ENCODE measurements at regions not wholly inside any gene's neighbourhood (a gene's known extent, or its start where the extent isn't known, plus 50 kb on each side); places are given as distances from the start of the nearest gene placed in this dataset.

- POLR2A ChIA-PET: interaction anchor here (0.6 to 0.8 kb wide), 3 partner anchors 9 to 1850 kb away, joined by 3 to 4 read pairs (median 3); no protein-coding TSS in a partner anchor
- no peak overlapping the region for H3K4me2 ChIP-seq (ENCODE audit: low read length)
- intact Hi-C loops (cut with micrococcal nuclease; ENCODE audit: unreplicated experiment): no loop called here
- H2AFZ ChIP-seq (ENCODE audit: low read length): no peak overlapping the region
- no peaks in the 10 kb centered on the region for H3K4me1 ChIP-seq (ENCODE audit: insufficient read depth, low read length, poor library complexity, severe bottlenecking)
- H3K27ac ChIP-seq (ENCODE audit: low read depth, low read length, poor library complexity, severe bottlenecking): no peak overlapping the region
- no peak for DNase-seq (ENCODE audit: low spot score)
- no peak overlapping the region for H3K4me3 ChIP-seq (ENCODE audit: low read depth, low read length, poor library complexity, severe bottlenecking)
- no peaks in the 10 kb centered on the region for H3K9me2 ChIP-seq (ENCODE audit: insufficient read depth, low read length)
- H3K36me3 ChIP-seq (ENCODE audit: insufficient read depth, low read length): no peaks in the 10 kb centered on the region
- BruUV-seq (replicated peaks): no TSS peak
- no peaks in the 10 kb centered on the region for H3K79me2 ChIP-seq (ENCODE audit: insufficient read depth, low read depth, low read length)
- H4K20me1 ChIP-seq (ENCODE audit: insufficient read depth, low read length): no peaks in the 10 kb centered on the region
- TF ChIP-seq CTCF (conservative IDR thresholded peaks at IDR 0.05; ENCODE audit: low read length) (no peak), EZH2phosphoT487 (IDR thresholded peaks at IDR 0.05; ENCODE audit: borderline replicate concordance, low read depth, low read length) (no peak)
- no peaks in the 10 kb centered on the region for H3K9me3 ChIP-seq (ENCODE audit: low read length)
- CTCF ChIA-PET (ENCODE audit: unreplicated experiment): no interaction called here
Measured at GRCh38 chr16:5643855-5644531, 546.4 kb upstream of the EEF2KMT start.

- TF ChIP-seq CTCF (conservative IDR thresholded peaks at IDR 0.05; ENCODE audit: low read length): no peak
- no peak for TF ChIP-seq EZH2phosphoT487 (IDR thresholded peaks at IDR 0.05; ENCODE audit: borderline replicate concordance, low read depth, low read length)
- Histone ChIP-seq H3K79me2 (ENCODE audit: insufficient read depth, low read depth, low read length) (no peaks in the 10 kb centered on the region), H3K9me3 (ENCODE audit: low read length) (no peaks in the 10 kb centered on the region), H4K20me1 (ENCODE audit: insufficient read depth, low read length) (no peaks in the 10 kb centered on the region), H3K27ac (ENCODE audit: low read depth, low read length, poor library complexity, severe bottlenecking) (no peak overlapping the region), H3K4me2 (ENCODE audit: low read length) (no peak overlapping the region), H2AFZ (ENCODE audit: low read length) (no peak overlapping the region), H3K36me3 (ENCODE audit: insufficient read depth, low read length) (no peaks in the 10 kb centered on the region), H3K4me3 (ENCODE audit: low read depth, low read length, poor library complexity, severe bottlenecking) (no peak overlapping the region), H3K4me1 (ENCODE audit: insufficient read depth, low read length, poor library complexity, severe bottlenecking) (no peaks in the 10 kb centered on the region), H3K9me2 (ENCODE audit: insufficient read depth, low read length) (no peaks in the 10 kb centered on the region)
- CTCF ChIA-PET (ENCODE audit: unreplicated experiment): no interaction called here
- intact Hi-C loops (cut with micrococcal nuclease; ENCODE audit: unreplicated experiment): no loop called here
- DNase-seq (ENCODE audit: low spot score): no peak
- BruUV-seq (replicated peaks): no TSS peak
- POLR2A ChIA-PET: no interaction called here
Measured at GRCh38 chr16:5642436-5642835, 544.8 kb upstream of the EEF2KMT start.

GRCh38 chr16:5642011-5642410 lies 544.4 kb upstream of the EEF2KMT start:
- no peak overlapping the region for H3K4me3 ChIP-seq (ENCODE audit: low read depth, low read length, poor library complexity, severe bottlenecking)
- CTCF ChIA-PET (ENCODE audit: unreplicated experiment): no interaction called here
- no TSS peak for BruUV-seq (replicated peaks)

More at GRCh38 chr16:5642011-5642410, 544.4 kb upstream of the EEF2KMT start:
- no peaks in the 10 kb centered on the region for H3K9me2 ChIP-seq (ENCODE audit: insufficient read depth, low read length)
- no peaks in the 10 kb centered on the region for H3K79me2 ChIP-seq (ENCODE audit: insufficient read depth, low read depth, low read length)
- no peak overlapping the region for H3K27ac ChIP-seq (ENCODE audit: low read depth, low read length, poor library complexity, severe bottlenecking)
- POLR2A ChIA-PET: no interaction called here
- H3K36me3 ChIP-seq (ENCODE audit: insufficient read depth, low read length): no peaks in the 10 kb centered on the region
- H3K4me2 ChIP-seq (ENCODE audit: low read length): no peak overlapping the region
- intact Hi-C loops (cut with micrococcal nuclease; ENCODE audit: unreplicated experiment): no loop called here
- no peaks in the 10 kb centered on the region for H3K4me1 ChIP-seq (ENCODE audit: insufficient read depth, low read length, poor library complexity, severe bottlenecking)
- no peak overlapping the region for H2AFZ ChIP-seq (ENCODE audit: low read length)
- TF ChIP-seq EZH2phosphoT487 (IDR thresholded peaks at IDR 0.05; ENCODE audit: borderline replicate concordance, low read depth, low read length) (no peak), CTCF (conservative IDR thresholded peaks at IDR 0.05; ENCODE audit: low read length) (no peak)
- no peaks in the 10 kb centered on the region for H4K20me1 ChIP-seq (ENCODE audit: insufficient read depth, low read length)
- DNase-seq (ENCODE audit: low spot score): no peak
- no peaks in the 10 kb centered on the region for H3K9me3 ChIP-seq (ENCODE audit: low read length)
